Prostate gland (tissue), 2 donors: ENCODE measurements at regions not wholly inside any gene's neighbourhood (a gene's known extent, or its start where the extent isn't known, plus 50 kb on each side); places are given as distances from the start of the nearest gene placed in this dataset.

Source experiments
- CTCF ChIP-seq, 4 experiments: fragments of 200-600 bp in 2 of 4; fragments of 450-650 bp in 2 of 4; sonication (generic) in 2 of 4; IDR thresholded peaks; 1 replicate in 3 of 4; 2 replicates in 1 of 4; pipeline ENCODE4 v1.5.1; 2016 to 2019; ENCODE audit warnings: antibody characterized with exemption in 4 of 4, mild to moderate bottlenecking in 2 of 4, moderate library complexity in 2 of 4
- POLR2AphosphoS5 ChIP-seq: sonication (generic); formaldehyde crosslinking; IDR thresholded peaks from one replicate; pipeline ENCODE4 v1.6.1; 2017; ENCODE audit warnings: antibody characterized with exemption

- no peak for TF ChIP-seq POLR2AphosphoS5
- TF ChIP-seq CTCF (IDR thresholded peaks at IDR 0.05): no peak
Measured at GRCh38 chr4:82090717-82091116, 283.1 kb downstream of the HNRNPD start.
